ENCODE measurements at regions not wholly inside any gene's neighbourhood (a gene's known extent, or its start where the extent isn't known, plus 50 kb on each side); places are given as distances from the start of the nearest gene placed in this dataset.

- ChIA-PET CTCF (no interaction called here), SMC1A (ENCODE audit: uncharacterized antibody, unreplicated experiment) (no interaction called here), RAD21 (ENCODE audit: unreplicated experiment) (no interaction called here), POLR2A (interaction anchor here (0.8 kb wide), 1 partner anchor 255 kb away, joined by 3 read pairs; no protein-coding TSS in a partner anchor)
- H3K27ac ChIP-seq (ENCODE audit: control insufficient read depth, insufficient read depth), result no peak overlapping the region
- H3K36me3 ChIP-seq (ENCODE audit: control insufficient read depth in 2 of 2, insufficient read depth in 2 of 2, low read length in 1 of 2), result no peaks in the 10 kb centered on the region
- DNase-seq (ENCODE audit: low read depth, low spot score), result no peak
- no peaks in the 10 kb centered on the region for H3K79me2 ChIP-seq (ENCODE audit: control insufficient read depth, insufficient read depth, low read length)
- no peaks in the 10 kb centered on the region; a peak in 2 of 4 replicates for H3K27me3 ChIP-seq (replicated peaks in 1 of 2; ENCODE audit: control insufficient read depth in 2 of 2, insufficient read depth in 2 of 2, low read length in 1 of 2)
- no peaks in the 10 kb centered on the region for H4K20me1 ChIP-seq (ENCODE audit: control insufficient read depth, insufficient read depth)
- no peak overlapping the region for H3K4me2 ChIP-seq (ENCODE audit: control insufficient read depth, insufficient read depth)
- H3K4me3 ChIP-seq, result no peak overlapping the region
- intact Hi-C loops (cut with micrococcal nuclease; ENCODE audit: unreplicated experiment), result no loop called here
- H3K9me3 ChIP-seq (replicated peaks; ENCODE audit: control insufficient read depth, insufficient read depth, low read length), result no peaks in the 10 kb centered on the region
- no peak overlapping the region for H2AFZ ChIP-seq (ENCODE audit: control insufficient read depth, low read depth, low read length)
- FAIRE-seq, result no peak
- in situ Hi-C loops (cut with MboI), result no loop called here
- H3K4me1 ChIP-seq (ENCODE audit: control insufficient read depth, insufficient read depth, low read length), result no peaks in the 10 kb centered on the region
- BruUV-seq (replicated peaks), result no TSS peak
- TF ChIP-seq BCLAF1 (IDR thresholded peaks at IDR 0.05) (no peak), MLLT1 (IDR thresholded peaks at IDR 0.05) (no peak), POLR2AphosphoS2 (IDR thresholded peaks at IDR 0.05; ENCODE audit: low read depth, low read length) (no peak), MTA3 (IDR thresholded peaks at IDR 0.05; ENCODE audit: borderline replicate concordance, low read length) (no peak), ATF7 (IDR thresholded peaks at IDR 0.05; ENCODE audit: low read depth) (no peak), SIN3A (IDR thresholded peaks at IDR 0.05; ENCODE audit: low read depth, low read length) (no peak), ETV6 (conservative IDR thresholded peaks at IDR 0.05 in 1 of 2, IDR thresholded peaks at IDR 0.05 in 1 of 2; ENCODE audit: borderline replicate concordance in 1 of 2, low read depth in 1 of 2) (no peak), ZNF24 (IDR thresholded peaks at IDR 0.05) (no peak), EP300 (IDR thresholded peaks at IDR 0.05; ENCODE audit: borderline replicate concordance in 1 of 2, control insufficient read depth in 1 of 2, low read depth in 2 of 2, low read length in 2 of 2) (no peak), PAX5 (IDR thresholded peaks at IDR 0.05; ENCODE audit: borderline replicate concordance, low read depth, low read length) (no peak), E2F4 (IDR thresholded peaks at IDR 0.05; ENCODE audit: low read depth, low read length) (no peak), SMARCA5 (IDR thresholded peaks at IDR 0.05) (no peak), PBX3 (IDR thresholded peaks at IDR 0.05; ENCODE audit: insufficient replicate concordance, low read depth, low read length) (no peak), MAX (IDR thresholded peaks at IDR 0.05; ENCODE audit: low read depth, low read length) (no peak), BMI1 (IDR thresholded peaks at IDR 0.05; ENCODE audit: borderline replicate concordance) (no peak)
- H3K9ac ChIP-seq (ENCODE audit: control insufficient read depth, insufficient read depth, low read length), result no peak overlapping the region
- ATAC-seq, result no peak
These were observed 75.2 kb downstream of the PJA1 start for GRCh38 chrX:69090022-69090421.

All from GM12878 (cell line).